ENCODE measurements at regions not wholly inside any gene's neighbourhood (a gene's known extent, or its start where the extent isn't known, plus 50 kb on each side); places are given as distances from the start of the nearest gene placed in this dataset.

- no peaks in the 10 kb centered on the region for H3K36me3 Mint-ChIP-seq (ENCODE audit: insufficient read depth, unreplicated experiment)
- H3K27ac Mint-ChIP-seq (ENCODE audit: unreplicated experiment) = no peak overlapping the region
- intact Hi-C loops (cut with micrococcal nuclease; ENCODE audit: unreplicated experiment) = no loop called here
These were observed 232.9 kb upstream of the STARD13 start for GRCh38 chr13:33518452-33518851.

DNA sequence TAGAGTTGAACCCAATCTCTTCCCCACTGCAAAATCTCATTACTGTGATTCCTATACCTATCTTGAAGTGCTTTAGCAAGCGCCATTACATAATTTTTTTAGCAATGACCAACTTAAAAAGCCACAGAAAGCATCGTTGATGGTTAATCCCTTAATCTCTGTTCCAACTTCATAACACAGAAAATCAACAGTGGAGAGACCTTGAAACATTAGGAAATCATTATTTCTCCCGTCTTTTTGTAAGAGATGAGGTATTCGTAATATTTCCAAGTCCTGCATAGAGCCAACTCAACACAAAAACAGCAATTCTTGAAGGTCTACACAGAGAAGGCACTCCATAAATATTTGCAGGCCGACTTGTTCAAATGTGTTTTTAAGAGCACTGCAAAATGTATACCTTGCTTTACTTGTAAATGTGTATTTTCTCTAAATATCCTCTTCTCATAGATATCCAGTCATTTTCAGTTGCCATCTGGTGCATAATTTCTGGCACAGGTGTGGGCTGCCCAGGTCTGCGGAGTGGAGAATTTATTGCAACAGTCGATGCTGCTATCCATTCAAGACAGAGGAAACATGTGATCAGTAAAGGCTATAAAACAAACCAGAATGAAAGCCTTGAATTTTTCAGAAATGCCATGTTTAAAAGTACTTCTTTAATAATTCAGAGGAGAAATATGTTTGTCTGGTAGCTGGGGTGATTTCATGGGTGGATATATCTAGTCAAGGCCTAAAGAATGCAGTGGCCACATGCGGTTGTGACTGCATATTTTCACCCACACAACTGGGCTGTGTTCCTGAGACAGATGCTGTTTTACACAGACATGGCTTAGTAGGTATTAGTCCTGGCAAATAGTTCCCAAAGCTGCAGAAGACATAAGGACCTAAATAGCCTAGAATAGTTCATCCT, 234.3 kb upstream of the STARD13 start:
- Mint-ChIP-seq H3K27me3 (ENCODE audit: unreplicated experiment) (no peaks in the 10 kb centered on the region), H3K27ac (ENCODE audit: unreplicated experiment) (no peak overlapping the region), H3K9me3 (ENCODE audit: low read depth, unreplicated experiment) (no peaks in the 10 kb centered on the region), H3K4me1 (ENCODE audit: low read depth, unreplicated experiment) (no peaks in the 10 kb centered on the region), H3K4me3 (ENCODE audit: low read depth, unreplicated experiment) (no peak overlapping the region), H3K36me3 (ENCODE audit: insufficient read depth, unreplicated experiment) (no peaks in the 10 kb centered on the region)
- intact Hi-C loops (cut with micrococcal nuclease; ENCODE audit: unreplicated experiment) = no loop called here
- no peak for DNase-seq
- no peak for TF ChIP-seq CTCF (IDR thresholded peaks at IDR 0.05; ENCODE audit: unreplicated experiment)
- CTCF ChIA-PET = no interaction called here
- no TSS peak for BruUV-seq (replicated peaks)

More at GRCh38 chr13:33518452-33518851, 232.9 kb upstream of the STARD13 start:
- DNase-seq = no peak
- no TSS peak for BruUV-seq (replicated peaks)
- H3K4me3 Mint-ChIP-seq (ENCODE audit: low read depth, unreplicated experiment) = no peak overlapping the region
- H3K4me1 Mint-ChIP-seq (ENCODE audit: low read depth, unreplicated experiment) = no peaks in the 10 kb centered on the region
- no peak for TF ChIP-seq CTCF (IDR thresholded peaks at IDR 0.05; ENCODE audit: unreplicated experiment)
- CTCF ChIA-PET = no interaction called here
- H3K27me3 Mint-ChIP-seq (ENCODE audit: unreplicated experiment) = no peaks in the 10 kb centered on the region
- H3K9me3 Mint-ChIP-seq (ENCODE audit: low read depth, unreplicated experiment) = no peaks in the 10 kb centered on the region

- intact Hi-C loops (cut with micrococcal nuclease; ENCODE audit: unreplicated experiment) = no loop called here
- no peak overlapping the region for H3K4me3 Mint-ChIP-seq (ENCODE audit: low read depth, unreplicated experiment)
- no peaks in the 10 kb centered on the region for H3K36me3 Mint-ChIP-seq (ENCODE audit: insufficient read depth, unreplicated experiment)
- no peaks in the 10 kb centered on the region for H3K27me3 Mint-ChIP-seq (ENCODE audit: unreplicated experiment)
- H3K4me1 Mint-ChIP-seq (ENCODE audit: low read depth, unreplicated experiment) = no peaks in the 10 kb centered on the region
- no peak for DNase-seq
- no peak for TF ChIP-seq CTCF (IDR thresholded peaks at IDR 0.05; ENCODE audit: unreplicated experiment)
- no TSS peak for BruUV-seq (replicated peaks)
- CTCF ChIA-PET = no interaction called here
- H3K27ac Mint-ChIP-seq (ENCODE audit: unreplicated experiment) = no peak overlapping the region
- H3K9me3 Mint-ChIP-seq (ENCODE audit: low read depth, unreplicated experiment) = no peaks in the 10 kb centered on the region
These were observed 234.9 kb upstream of the STARD13 start for GRCh38 chr13:33520468-33520839.

DNA sequence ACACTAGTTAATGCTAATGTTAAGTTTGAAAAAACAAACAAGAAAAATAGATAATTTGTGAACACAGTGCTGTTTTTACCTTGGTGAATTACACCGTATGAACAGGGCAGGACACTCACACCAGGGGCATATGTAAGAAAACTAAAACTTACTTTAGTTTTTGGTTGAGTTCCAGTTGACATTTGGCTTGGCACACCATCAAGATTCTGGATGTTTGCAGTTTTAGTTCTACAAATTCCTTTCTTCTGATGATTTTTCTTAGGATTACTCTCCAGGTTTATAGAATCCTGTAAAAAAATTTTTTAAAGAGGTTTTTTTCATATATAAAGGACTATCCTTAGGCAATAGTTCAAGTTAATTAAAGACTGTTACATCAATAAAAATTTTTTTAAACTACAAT, 238.5 kb upstream of the STARD13 start:
- no peak for DNase-seq
- intact Hi-C loops (cut with micrococcal nuclease; ENCODE audit: unreplicated experiment) = no loop called here
- no TSS peak for BruUV-seq (replicated peaks)
- Mint-ChIP-seq H3K9me3 (ENCODE audit: low read depth, unreplicated experiment) (no peaks in the 10 kb centered on the region), H3K36me3 (ENCODE audit: insufficient read depth, unreplicated experiment) (no peaks in the 10 kb centered on the region), H3K27me3 (ENCODE audit: unreplicated experiment) (no peaks in the 10 kb centered on the region), H3K4me1 (ENCODE audit: low read depth, unreplicated experiment) (no peaks in the 10 kb centered on the region), H3K4me3 (ENCODE audit: low read depth, unreplicated experiment) (no peak overlapping the region), H3K27ac (ENCODE audit: unreplicated experiment) (no peak overlapping the region)
- no peak for TF ChIP-seq CTCF (IDR thresholded peaks at IDR 0.05; ENCODE audit: unreplicated experiment)
- CTCF ChIA-PET = no interaction called here

Data from Calu3 (cell line).